ENCODE measurements at regions not wholly inside any gene's neighbourhood (a gene's known extent, or its start where the extent isn't known, plus 50 kb on each side); places are given as distances from the start of the nearest gene placed in this dataset.

DNA sequence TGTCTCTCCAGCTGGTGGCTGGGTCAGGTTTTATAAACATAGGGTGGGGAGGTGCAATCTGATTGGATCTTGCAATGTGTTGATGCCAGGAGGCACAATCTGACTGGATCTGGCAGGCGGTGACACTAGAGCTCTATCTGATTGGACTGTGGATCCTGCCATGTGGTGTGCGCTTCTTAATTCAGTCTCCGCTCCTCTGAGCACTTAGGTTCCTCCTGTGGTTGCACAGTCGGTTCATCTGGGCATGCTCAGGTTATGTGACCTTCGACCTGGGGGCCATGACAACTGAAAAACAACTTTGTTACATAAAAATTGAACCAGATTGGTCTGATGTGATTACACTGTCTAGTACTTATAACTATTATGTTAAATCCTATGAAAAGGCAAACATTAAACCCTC is 127.1 kb upstream of the SVIL start:
- TF ChIP-seq POLR2A (IDR thresholded peaks at IDR 0.05) = no peak
- TF ChIP-seq, protein P1, sequence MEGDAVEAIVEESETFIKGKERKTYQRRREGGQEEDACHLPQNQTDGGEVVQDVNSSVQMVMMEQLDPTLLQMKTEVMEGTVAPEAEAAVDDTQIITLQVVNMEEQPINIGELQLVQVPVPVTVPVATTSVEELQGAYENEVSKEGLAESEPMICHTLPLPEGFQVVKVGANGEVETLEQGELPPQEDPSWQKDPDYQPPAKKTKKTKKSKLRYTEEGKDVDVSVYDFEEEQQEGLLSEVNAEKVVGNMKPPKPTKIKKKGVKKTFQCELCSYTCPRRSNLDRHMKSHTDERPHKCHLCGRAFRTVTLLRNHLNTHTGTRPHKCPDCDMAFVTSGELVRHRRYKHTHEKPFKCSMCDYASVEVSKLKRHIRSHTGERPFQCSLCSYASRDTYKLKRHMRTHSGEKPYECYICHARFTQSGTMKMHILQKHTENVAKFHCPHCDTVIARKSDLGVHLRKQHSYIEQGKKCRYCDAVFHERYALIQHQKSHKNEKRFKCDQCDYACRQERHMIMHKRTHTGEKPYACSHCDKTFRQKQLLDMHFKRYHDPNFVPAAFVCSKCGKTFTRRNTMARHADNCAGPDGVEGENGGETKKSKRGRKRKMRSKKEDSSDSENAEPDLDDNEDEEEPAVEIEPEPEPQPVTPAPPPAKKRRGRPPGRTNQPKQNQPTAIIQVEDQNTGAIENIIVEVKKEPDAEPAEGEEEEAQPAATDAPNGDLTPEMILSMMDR (IDR thresholded peaks at IDR 0.05) = no peak

Data from thyroid gland (tissue), 4 donors.